Neural progenitor cell (in vitro differentiated cells): ENCODE measurements at regions not wholly inside any gene's neighbourhood (a gene's known extent, or its start where the extent isn't known, plus 50 kb on each side); places are given as distances from the start of the nearest gene placed in this dataset.

Experiments
- EZH2 ChIP-seq: fragments of 200-600 bp; sonication (generic); IDR thresholded peaks from 2 replicates; pipeline ENCODE4 v1.6.1; 2017; ENCODE audit warnings: antibody characterized with exemption, mild to moderate bottlenecking, moderate library complexity
- EZH2phosphoT487 ChIP-seq: fragments of 200-600 bp; sonication (generic); IDR thresholded peaks from 2 replicates; pipeline ENCODE4 v1.6.1; 2017; ENCODE audit warnings: antibody characterized with exemption
- TF ChIP-seq, protein P1 (sequence below): fragments of 200-600 bp; sonication (generic); IDR thresholded peaks from 2 replicates; pipeline ENCODE4 v1.5.1; 2017; ENCODE audit warnings: antibody characterized with exemption, mild to moderate bottlenecking

- TF ChIP-seq, protein P1, sequence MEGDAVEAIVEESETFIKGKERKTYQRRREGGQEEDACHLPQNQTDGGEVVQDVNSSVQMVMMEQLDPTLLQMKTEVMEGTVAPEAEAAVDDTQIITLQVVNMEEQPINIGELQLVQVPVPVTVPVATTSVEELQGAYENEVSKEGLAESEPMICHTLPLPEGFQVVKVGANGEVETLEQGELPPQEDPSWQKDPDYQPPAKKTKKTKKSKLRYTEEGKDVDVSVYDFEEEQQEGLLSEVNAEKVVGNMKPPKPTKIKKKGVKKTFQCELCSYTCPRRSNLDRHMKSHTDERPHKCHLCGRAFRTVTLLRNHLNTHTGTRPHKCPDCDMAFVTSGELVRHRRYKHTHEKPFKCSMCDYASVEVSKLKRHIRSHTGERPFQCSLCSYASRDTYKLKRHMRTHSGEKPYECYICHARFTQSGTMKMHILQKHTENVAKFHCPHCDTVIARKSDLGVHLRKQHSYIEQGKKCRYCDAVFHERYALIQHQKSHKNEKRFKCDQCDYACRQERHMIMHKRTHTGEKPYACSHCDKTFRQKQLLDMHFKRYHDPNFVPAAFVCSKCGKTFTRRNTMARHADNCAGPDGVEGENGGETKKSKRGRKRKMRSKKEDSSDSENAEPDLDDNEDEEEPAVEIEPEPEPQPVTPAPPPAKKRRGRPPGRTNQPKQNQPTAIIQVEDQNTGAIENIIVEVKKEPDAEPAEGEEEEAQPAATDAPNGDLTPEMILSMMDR: no peak
- TF ChIP-seq EZH2 (no peak), EZH2phosphoT487 (no peak)
Measured at GRCh38 chr2:133791191-133791590, 222.9 kb upstream of the NCKAP5 start.
